Inferior parietal cortex (tissue), 1 donor: ENCODE measurements at regions not wholly inside any gene's neighbourhood (a gene's known extent, or its start where the extent isn't known, plus 50 kb on each side); places are given as distances from the start of the nearest gene placed in this dataset.
"Not testable (repeated sequence)": the region's sequence is repeated elsewhere in the genome, so short reads cannot be mapped to it uniquely, and the experiment has no call there.

ENCODE experiments used
- DNase-seq: peaks from one replicate; pipeline ENCODE4 v3.0.0-alpha.2; 2016; ENCODE audit errors: extremely low spot score

DNA sequence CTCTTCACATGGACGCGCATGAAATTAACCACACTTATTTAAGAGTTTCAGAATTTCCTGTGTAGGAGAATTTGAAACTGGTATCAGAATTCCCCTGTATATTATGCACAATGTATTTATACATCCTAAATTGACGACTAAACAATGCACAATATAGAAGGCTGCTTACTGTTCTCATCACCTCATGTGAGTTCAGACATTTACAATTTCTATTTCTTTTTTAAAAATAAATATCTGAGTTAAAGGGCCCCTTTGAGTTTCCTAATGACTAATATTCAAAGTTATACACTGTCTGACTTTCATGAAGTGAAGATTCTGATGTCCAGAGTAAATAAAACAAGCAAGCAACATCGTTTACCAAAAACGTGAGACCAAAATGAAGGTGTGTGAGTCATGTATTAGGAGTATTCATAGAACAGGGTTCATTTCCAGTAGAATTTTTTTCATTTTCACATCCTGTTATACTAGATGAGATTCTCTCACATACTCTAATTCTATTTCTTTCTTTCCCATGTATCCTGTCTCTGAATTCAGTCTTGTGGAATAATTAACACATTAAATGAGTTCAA lies 406.2 kb downstream of the NUP35 start:
- no peak for DNase-seq

DNA sequence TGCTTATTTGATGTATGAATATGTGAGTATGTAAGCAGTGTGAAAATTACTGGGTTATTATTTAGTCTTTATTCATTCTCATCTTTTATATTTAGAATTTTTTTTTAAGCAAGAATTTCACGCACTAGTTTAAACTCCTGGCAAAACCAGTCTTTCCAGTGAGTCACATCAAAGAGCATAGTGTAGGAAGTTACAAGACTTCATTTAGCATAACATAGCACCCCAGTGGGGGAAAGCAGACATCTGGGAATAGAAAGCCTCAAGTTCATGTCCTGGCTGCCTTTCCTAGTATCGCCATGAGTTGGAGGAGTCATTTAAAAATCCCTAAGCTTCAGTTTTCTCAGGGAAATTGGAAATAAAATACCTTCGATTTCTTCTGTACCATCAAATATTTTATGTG lies 408.3 kb downstream of the NUP35 start:
- no peak for DNase-seq

DNA sequence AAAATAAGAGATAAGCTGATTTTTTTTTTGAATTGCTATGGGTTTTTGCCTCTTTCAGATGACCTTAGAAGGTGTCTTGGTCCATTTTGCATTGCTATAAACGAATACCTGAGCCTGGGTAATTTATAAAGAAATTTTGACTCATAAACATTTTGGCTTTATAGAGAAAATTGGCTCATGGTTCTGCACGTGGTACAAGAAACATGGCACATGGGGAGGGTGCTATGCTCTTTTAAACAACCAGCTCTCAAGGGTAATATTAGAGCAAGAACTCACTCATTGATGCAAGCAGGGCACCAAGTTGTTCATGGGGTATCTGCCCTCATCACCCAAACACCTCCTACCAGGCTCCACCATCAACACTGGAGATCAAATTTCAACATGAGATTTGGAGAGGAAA lies 408.8 kb downstream of the NUP35 start:
- DNase-seq: no peak

DNA sequence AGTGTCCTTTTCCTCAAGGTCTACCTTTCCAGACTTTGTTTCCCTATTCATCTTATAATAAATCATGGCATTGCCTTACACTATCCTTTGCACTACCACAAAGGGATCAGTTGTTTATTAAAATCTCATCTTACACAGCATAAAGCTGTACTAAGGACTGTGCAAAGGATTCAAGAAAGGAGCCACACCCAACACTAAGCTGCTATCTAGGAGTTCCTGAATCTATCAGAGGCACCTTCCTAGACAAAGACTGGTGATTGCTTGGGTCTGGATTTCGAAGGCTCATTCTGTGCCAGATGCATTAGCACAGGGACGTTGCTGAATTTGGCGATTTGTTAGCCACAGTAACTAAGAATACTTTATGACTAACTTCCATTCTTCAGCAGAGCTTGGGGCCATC lies 412.0 kb downstream of the NUP35 start:
- DNase-seq: no peak

DNA sequence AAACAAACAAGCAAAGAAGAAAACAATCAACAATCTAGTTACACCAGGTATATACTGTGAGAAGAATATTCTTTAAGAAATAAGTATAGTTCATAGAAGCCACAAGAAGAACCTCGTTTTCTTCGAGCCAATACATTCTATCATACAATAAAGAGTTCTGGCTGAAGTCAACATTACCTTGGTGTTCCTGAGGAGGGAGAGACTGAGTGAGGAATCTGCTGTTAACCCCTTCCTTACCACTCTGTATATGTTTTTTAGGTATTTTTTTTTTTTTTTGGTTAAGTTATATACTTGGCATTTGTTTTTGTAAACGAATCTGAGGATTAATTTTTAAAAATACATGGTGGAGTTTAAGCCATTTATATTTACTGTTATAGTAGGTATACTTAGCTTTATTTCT lies 412.5 kb downstream of the NUP35 start:
- DNase-seq: no peak

DNA sequence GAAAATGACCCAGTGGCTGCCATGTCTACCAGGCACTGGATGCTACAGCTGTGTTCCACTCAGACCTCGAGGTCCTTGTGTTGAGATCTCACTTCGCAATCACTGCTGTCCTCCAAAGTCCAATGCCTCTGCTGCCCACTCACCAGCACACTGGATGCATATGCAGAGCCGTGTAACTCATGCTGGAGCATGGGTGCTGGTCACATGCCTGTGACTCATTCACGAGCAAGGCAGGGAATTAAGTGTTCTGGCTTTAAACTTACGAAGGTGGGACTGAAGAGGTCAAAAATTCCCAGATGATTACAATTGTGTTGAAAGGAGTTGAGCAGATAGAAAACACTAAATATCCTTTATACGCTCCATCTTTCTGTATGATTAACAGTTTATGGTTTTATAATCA lies 417.5 kb downstream of the NUP35 start:
- DNase-seq: no peak

DNA sequence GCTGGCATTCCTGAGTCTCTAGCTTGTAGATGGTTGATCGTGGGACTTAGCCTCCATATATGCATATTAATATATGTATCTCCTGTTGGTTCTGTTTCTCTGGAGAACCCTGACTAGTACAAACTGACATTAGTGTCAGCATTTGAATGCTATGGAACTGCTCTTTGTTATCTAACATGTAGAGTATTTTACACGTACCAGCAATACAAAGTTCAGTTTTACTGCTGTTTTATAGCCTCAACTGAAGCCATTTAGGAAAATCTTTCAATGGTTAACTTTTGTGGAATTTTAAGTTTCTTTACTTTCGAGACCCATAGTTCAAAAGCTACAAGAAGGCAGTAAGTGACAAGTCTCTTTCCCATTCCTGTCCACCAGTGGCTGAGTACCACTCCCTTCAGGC lies 418.4 kb downstream of the NUP35 start:
- no peak for DNase-seq

DNA sequence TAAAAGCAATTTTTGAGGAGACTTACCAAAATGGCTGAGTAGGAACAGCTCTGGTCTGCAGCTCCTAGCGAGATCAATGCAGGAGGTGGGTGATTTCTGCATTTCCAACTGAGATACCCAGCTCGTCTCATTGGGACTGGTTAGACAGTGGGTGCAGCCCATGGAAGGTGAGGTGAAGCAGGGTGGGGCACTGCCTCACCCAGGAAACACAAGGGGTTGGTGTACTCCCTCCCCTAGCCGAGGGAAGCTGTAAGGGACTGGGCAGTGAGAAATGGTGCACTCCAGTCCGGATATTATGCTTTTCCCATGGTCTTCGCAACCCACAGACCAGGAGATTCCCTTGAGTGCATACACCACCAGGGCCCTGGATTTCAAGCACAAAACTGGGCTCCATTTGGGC lies 419.0 kb downstream of the NUP35 start:
- DNase-seq: no peak

DNA sequence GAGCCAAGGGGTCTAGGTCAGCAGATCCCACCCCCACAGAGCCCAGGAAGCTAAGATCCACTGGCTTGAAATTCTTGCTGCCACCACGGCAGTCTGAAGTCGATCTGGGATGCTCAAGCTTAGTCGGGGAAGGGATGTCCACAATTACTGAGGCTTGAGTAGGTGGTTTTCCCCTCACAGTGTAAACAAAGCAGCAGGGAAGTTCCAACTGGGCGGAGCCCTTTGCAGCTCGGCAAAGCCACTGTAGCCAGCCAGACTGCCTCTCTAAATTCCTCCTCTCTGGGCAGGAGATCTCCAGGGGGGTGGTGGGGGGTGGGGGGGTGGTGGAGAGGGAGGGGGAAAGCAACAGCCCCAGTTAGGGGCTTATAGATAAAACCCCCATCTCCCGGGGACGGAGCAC lies 419.5 kb downstream of the NUP35 start:
- DNase-seq: no peak

DNA sequence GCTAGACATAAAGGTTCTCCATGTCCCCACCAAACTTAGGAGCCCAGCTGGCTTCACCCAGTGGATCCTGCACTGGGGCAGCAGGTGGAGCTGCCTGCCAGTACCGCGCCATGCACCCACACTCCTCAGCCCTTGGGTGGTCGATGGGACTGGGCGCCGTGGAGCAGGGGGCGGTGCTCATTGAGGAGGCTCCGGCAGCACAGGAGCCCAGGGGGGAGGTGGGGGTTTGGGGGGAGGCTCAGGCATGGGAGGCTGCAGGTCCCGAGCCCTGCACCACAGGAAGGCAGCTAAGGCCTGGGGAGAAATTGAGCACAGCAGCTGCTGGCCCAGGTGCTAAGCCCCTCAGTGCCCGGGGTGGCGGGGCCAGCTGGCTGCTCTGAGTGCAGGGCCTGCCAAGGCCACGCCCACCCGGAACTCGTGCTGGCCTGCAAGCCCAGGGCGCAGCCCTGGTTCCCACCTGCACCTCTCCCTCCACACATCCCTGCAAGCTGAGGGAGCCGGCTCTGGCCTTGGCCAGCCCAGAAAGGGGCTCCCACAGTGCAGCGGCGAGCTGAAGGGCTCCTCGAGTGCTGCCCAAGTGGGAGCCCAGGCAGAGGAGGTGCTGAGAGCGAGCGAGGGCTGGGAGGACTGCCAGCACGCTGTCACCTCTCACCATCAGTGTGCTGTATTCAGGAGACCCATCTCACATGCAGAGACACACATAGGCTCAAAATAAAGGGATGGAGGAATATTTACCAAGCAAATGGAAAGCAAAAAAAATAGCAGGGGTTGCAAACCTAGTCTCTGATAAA lies 422.5 kb downstream of the NUP35 start:
- DNase-seq: not testable (repeated sequence)

DNA sequence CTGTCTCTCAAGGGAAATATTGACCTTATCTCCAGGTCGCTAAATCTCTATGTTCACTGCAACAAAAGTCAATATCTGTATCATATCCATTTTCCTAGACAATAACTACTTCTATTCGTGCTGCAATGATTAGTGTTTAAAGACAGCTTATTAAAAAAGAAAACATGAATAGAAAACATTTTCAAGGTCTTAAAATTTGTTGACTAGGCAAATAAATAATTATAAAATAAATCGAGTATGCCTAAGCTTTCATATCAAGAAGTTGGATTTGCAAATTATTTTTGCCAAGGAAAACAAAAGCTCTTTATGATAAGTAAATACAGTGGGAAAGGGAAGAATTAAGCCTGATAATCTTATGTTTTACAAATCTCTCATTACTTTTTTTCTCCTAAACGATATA lies 428.5 kb downstream of the NUP35 start:
- no peak for DNase-seq

DNA sequence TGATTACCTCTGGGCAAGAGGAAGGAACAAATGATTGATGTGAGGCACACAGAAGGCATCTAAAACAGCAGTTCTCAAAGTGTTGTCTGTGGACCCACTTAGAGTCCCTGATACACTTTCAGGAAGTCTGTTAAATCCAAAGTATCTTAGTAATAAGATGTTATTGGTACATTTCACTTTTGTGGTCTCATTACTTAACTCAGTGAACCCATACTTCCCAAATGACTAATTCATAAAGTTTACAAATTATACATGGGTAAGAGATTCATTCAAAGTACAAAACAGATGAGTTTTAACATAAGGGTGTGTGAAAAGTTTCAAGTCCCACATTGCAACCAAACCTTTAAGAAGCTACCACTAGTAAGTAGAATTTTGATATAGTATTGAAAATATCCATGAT lies 440.5 kb downstream of the NUP35 start:
- DNase-seq: no peak

DNA sequence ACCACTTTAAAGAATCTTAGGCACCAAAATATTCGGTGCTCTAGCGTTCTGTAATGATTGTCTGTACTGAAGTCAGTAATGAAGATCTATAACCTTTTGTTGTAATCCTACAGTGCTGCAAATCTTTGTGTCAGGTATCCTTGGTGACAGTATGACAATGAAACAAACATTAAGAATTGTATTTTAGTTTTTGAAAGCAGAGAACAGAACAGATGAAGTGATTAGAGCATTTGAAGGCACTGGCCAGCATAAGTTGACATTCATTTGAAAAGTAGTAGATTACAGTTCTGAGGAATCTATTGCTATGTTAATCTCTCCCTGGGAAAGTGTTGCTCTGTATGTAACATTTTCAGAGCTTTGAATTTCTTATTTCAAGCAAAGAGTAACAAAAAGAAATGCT lies 451.2 kb downstream of the NUP35 start:
- DNase-seq: no peak

DNA sequence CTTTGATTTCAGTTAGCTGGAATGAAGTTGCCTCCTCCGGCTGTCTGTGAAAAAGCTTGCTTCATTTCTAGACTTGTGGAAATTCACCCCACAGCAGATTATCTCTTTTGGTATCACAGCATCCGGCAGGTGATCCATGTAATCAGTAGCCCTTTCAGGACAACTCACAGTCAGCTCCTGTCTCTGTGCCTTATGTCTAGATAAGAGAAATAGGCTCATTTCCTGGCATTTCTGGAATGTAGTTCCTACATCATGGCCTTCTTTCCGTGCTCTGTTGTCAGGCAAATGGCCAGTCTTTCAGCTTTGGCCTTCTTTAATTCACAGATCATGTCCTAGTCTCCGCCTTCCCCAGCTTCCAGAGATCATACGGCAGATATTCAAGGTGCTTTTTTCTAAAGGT lies 455.4 kb downstream of the NUP35 start:
- DNase-seq: no peak

DNA sequence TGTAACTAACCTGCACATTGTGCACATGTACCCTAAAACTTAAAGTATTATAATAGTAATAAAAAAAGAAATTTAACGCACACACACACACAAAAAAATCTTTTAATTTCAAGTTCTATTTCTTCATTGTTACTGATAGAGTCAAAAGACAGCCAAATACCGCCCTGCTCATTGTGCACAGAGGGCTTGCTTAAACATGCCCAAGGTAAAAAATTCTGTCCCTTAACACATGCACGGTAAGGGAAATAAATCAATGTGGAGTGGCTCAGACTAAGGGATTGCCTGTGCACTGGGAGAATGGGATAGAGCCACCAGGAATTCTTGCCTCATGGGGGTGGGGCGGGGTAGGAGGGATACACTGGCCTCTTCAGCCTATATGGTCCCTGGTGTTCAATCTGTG lies 468.0 kb downstream of the NUP35 start:
- DNase-seq: no peak

DNA sequence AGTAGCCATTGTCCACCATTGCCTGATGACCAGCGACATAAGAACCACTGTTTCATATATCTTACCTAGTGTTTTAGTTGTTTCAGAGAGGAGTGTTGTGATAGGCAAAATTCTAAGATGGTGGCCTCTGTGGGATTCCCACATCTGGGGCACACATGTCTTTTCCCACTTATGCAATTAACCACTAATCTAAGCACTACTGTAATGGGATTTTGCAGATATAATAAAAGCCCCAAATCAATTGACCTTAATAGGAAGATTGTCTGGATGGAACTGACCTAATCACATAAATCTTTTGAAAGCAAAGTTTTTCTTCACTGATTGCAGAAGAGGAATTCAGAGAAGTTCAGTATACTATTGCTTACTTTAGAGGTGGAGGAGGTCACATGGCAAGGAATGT lies 469.9 kb downstream of the NUP35 start:
- no peak for DNase-seq

DNA sequence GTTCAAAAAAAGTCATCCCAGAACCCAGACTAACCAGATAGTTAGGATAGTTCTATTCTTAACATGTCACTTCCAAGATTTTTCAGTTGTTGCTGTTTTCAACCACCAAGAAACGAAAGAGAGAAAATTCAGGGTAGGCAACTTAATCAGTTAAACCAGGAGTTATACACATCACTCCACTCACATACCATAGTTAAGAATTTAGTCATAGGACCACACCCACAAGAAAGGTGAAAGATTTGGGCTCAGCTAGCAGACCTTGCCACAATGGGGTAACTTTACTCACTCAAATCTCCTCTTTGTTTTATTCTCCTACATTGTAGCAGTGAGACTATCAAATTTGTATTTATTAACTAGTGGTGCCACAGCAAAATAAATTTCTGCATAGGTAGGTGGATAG lies 473.6 kb downstream of the NUP35 start:
- DNase-seq: no peak

DNA sequence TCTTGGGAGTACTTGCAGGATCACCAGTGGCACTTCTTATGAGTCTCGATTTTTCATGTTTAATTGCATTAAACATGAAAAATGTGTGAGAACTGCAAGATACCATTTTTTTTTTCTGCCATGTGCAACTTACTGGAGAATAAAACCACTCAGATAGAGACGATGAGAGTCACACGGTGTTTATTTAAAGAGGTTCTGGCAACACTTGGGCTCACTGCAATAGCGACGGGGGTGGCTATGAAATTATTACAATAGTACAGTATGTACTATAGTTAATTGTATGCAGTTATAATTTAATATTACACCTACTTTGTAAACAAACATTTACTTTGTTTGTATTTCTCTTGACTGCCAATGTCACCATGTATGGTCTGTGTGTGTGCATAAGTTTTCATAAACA lies 479.8 kb downstream of the NUP35 start:
- DNase-seq: no peak

DNA sequence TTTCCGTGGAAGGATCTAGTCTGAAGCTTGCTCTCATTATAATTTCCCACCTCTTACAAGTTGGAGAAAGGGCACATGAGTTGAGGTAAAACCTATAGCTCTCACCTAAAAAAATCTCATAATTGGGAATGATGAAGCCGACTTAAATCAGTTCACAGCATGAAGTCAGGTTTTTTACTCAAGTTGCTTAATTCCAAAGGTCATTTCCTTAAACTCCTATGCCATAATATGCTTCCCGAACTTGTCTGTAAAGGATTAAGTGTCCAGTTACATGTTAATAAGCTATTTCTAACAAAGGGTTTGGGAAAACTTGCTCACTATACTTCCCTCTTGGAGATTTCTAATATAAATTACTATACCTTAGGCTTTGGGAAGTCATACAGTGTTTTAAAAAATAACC lies 481.2 kb downstream of the NUP35 start:
- DNase-seq: no peak

DNA sequence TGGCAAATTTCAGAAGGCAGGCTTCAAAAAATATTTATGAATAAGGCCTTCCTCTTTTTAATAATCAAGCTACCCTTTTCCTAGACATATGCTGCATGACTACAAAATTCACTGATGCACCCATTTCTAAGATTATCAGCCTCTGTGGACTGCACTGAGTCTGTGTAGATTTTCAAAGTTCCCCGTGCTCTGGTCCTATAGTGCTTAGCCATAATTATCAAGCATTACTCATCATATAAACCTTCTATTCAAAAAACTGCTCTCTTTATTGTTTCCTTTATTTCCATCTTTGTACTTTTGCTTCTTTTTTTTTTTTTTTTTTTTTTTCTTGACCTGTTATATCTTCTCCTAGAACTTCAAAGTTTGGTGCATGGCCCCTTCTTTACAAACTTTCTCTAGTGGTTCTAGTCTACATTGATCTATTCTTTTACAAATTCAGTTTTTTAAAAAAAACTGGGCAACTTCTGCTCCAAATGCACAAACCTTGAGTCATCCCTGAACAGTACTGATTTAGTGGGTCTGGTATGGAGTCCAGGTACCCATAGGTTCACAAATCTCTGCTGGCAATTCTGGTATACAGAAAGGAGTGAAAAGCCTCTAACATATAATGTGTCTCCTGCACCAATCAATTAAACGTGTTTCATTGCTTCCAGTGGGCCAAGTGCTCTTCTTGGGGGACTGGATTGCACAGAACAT lies 481.9 kb downstream of the NUP35 start:
- no peak for DNase-seq

DNA sequence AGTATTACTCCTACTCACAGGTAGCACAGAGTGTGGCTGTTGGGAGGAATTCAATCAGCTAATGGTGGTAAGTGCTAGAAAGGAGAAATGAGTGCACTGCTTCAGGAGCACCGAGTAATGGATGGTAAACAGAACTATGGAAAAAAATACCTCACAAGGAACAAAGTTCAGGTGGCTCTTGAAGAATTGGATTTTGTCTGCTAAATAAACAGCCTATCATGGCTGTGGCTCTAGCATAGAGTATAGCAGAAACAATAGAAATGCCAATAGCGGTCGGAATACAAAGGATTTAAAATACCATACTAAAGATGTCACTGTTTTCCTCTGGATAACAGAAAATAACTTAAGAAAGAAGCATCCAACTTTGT lies 482.5 kb downstream of the NUP35 start:
- DNase-seq: no peak

DNA sequence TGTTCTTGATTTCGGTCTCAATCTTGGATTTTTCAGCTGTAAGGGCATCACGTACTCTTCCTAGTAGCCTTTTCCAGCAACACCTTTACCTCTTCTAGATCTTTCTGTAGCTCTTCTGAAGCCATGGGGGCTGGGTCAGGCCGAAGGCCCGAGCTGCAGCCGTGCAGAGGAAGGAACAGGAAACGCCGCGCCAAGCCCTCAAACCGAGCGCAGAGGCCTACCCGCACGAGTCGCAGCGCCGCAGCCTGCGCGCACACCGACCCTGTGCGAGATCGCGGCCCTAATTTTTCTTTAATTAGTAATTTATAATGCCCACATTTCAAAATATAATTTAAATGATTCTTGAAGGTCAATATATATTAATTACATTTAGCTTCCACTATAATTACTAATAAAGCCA lies 483.8 kb downstream of the NUP35 start:
- no peak for DNase-seq

DNA sequence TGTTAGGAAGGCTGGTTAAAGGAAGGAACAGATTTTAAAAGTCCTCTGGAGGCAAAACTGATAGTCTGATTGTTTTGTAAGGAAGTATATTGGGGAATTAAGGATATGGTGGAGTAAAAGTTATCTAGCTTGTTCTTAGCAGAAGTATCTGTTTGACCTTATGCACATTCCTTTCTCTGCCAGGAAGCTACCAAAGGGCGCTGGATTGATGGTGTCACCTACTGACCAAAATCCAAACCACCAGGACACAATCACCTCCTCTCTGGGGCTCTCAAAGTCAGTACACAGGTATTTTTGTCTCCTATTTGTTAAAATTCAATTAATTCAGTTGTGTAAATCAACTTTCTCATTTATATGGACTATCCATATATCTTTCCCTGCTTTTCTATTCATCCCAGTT lies 484.5 kb downstream of the NUP35 start:
- DNase-seq: no peak
